Epidermal melanocyte (primary cell): ENCODE measurements at regions not wholly inside any gene's neighbourhood (a gene's known extent, or its start where the extent isn't known, plus 50 kb on each side); places are given as distances from the start of the nearest gene placed in this dataset.

ENCODE experiments used
- DNase-seq: peaks from one replicate; pipeline ENCODE4 v3.0.0; 2011; ENCODE audit warnings: low spot score; ENCODE audit not compliant: insufficient read length

DNA sequence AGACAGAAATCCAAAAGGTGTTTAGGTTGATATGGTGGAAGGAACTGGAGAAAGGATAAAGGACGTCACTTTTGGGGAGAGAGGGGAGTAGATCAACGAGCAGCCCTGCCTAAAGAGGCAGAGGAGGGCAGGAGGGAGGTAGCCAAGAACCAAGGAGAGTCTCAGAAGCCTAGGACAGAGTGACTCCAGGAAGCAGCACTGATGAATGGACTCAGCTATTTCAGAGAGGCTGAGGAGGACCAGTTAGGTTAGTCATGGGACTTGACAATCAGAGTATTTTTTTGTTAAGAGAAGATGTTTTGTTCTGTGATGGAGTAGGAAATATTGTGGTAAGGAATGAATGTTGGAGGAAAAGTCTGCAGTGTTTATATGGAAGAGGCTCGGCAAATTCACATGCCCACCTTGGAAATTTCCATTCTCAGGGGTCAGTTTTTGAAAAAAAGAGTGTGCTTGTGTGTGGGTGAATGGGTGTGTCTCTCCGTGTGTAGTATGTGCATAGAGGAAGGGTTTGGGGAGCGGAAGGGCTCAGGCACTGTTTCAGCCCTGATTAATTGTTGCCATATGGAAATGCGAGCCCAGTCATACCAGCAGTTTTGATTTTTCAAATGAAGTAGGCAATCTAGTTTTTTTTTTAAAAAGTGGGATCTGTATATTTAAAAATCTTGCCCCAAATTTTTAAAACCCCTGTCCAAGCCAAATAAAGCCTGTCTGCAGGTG, 303.6 kb downstream of the SAMD5 start:
- DNase-seq, result no peak

GRCh38 chr6:147817042-147817689, 308.7 kb downstream of the SAMD5 start:
- no peak for DNase-seq

GRCh38 chr6:147820520-147820919, 312.0 kb downstream of the SAMD5 start:
- DNase-seq, result no peak

DNA sequence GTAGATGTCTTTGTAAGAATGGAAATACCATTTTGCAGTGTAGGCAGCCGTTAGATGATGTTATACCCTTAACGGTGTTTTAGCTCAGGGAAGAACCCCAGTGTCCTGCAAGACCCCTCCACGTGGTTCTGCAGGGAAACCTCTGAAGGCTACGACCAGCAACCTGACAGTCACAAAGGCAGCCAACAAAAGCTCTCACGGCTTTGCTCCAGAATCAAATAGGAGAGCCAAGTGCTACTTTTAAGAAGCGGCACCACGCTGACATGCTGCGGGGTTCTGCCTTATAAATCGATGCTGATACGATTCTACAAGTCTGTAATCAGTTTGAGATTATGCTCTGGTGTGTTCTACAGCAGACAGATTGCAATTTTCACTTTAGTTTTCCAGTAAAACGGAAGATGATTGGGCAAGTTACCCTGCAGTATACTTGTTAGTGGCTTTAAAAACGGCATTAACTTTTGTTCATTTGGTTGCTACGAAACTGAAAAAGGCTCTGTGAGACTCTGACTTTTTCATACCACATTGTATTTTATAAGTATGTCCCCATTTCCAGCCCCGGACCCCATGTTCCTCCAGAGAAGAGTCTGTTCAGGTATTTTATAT, 312.9 kb downstream of the SAMD5 start:
- no peak for DNase-seq

DNA sequence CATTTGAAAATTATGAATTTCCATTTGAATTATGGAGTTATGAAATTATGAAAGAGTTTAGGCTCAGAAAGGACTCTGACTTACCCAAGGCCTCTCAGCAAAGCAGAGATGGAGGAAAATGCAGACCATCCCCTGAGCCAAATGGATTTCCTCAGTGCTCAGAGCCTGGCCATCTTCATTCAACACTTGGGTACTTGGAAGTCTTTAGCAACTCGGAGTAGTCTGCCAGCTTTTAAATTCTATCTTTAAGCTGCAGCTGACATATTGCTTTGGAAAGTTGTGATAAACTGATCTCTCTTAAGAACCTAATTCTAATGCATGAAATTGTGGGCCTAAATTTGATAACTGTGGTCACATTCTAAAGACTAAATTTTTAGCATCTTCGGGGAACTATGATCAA, 315.4 kb downstream of the SAMD5 start:
- DNase-seq, result no peak

GRCh38 chr6:147825848-147826247, 317.4 kb downstream of the SAMD5 start:
- no peak for DNase-seq

GRCh38 chr6:147826698-147827097, 318.2 kb downstream of the SAMD5 start:
- DNase-seq, result no peak

- no peak for DNase-seq
Measured at GRCh38 chr6:147829418-147829817, 320.9 kb downstream of the SAMD5 start.

- DNase-seq, result no peak
Measured at GRCh38 chr6:147829835-147830234, 321.3 kb downstream of the SAMD5 start.

DNA sequence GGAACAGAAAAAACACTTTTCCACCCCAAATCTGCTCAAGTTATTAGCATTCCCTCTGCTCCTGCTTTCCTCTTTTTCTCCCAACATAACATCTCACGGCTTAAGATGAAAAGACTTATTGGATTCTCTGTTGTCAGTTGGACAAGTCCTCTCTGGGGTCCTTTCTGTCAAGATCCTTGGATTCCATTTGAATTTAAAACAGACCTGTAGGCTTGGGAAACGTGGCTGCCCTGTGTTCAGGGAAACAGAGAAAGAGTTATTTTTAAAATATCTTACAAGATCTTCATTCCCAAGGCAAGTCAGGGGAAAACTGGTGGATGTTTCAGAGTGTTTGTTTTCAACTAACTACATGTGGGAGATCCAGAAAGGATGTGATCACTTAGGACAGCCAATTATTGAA, 322.9 kb downstream of the SAMD5 start:
- DNase-seq, result no peak

- no peak for DNase-seq
Measured at GRCh38 chr6:147833607-147834006, 325.1 kb downstream of the SAMD5 start.

- DNase-seq, result no peak
Measured at GRCh38 chr6:147834084-147834776, 325.7 kb downstream of the SAMD5 start.

GRCh38 chr6:147837540-147837939, 329.1 kb downstream of the SAMD5 start:
- DNase-seq, result no peak

DNA sequence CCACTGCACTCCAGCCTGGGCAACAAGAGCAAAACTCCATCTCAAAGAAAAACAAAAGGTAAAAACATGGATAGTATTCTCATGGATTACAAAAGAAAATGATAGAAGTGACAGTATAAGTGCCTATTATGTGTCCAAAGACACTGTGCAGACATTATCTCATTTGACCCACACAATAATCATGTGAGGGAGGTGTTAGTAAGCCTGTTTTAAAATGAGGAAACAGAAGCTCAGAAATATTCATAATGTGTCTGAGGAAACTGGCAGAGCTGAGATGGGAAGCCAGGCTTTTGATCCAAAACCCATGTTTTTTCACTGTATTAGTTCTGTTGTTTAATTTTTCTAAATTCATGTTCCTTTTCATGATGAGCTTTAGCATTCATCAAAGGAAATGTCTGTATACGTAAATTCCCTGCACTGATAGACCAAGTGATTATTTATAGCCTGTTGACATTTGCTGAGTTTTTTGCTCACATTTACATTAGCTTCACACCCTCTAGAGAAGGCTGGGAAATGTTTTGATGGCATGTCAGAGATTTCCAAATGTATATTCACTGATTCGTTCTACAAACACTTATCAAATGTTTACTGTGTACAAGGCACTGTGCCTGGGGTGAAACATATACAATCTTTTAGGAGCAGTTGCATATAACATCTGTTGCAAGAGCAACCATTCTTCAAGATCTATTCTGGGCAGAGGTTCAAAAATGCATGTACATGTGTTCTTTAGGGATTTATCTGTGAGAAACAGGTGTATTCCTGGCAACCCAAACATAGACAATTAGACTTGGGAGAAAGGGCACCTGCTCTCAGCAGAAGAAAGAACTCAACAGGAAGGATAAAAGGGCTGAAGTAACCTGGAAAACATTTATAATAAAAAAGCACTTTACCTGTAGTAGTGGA, 331.5 kb downstream of the SAMD5 start:
- no peak for DNase-seq

- no peak for DNase-seq
Measured at GRCh38 chr6:147841547-147842148, 333.2 kb downstream of the SAMD5 start.

DNA sequence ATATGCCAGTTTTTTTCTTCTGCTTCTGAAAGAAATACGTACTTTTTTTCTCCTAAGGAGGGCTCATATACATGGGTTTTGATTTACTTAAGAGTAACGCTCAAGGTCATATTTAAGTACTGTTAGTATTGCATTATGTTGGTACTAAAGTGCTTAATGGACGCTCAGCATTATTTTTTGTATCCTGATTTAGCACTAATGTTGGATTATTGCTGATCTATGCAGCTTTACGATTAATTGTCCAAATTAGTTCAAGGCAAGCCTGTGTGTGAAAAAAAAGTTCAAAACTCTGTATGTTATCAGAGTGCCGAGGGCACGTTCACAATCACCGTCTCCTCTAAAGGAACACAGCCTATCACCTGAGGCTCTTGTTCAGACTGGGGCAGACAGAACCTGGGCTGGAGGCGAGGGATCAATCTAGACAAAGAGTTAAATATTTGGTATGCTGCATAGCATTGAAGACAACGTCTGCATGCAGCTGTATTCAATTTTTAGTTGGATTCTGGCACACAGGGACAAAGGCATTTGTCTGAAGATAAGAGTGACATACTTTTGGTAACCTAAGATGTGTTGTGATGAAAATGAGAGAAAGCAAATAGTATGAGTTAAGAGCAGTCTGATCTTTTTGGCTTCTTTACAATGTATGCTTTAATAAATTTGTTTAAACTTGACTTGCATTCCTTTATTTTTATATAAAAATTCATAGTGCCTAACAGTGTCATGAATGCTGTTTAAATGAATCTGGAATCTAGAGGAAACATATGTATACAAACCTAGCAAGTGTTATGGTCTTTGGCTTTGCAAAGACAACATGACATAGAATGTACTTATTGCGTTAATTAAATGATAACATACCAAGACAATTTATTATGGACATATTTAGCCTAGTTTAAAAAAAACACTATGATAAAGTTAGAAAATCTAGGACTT, 341.2 kb downstream of the SAMD5 start:
- DNase-seq, result no peak

- DNase-seq, result no peak
Measured at GRCh38 chr6:147852772-147853171, 344.3 kb downstream of the SAMD5 start.

DNA sequence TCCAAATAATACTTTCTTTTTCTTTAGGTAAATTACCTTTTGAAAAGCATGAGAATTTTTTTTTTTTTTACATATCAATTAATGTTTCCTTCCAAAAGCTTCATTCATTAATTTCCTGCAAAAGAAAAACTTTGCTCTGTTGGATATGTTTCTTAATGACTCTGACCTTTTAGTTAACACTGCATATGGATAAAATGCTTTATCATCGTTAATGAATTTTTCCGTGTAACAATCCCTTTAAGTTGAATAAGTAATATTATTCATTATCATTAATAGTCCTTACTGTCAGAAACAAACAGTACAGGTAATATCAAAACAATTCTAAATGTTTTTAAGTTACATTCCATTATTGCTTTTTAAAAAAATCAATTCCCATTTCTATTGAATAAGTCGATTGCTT, 345.1 kb downstream of the SAMD5 start:
- no peak for DNase-seq

DNA sequence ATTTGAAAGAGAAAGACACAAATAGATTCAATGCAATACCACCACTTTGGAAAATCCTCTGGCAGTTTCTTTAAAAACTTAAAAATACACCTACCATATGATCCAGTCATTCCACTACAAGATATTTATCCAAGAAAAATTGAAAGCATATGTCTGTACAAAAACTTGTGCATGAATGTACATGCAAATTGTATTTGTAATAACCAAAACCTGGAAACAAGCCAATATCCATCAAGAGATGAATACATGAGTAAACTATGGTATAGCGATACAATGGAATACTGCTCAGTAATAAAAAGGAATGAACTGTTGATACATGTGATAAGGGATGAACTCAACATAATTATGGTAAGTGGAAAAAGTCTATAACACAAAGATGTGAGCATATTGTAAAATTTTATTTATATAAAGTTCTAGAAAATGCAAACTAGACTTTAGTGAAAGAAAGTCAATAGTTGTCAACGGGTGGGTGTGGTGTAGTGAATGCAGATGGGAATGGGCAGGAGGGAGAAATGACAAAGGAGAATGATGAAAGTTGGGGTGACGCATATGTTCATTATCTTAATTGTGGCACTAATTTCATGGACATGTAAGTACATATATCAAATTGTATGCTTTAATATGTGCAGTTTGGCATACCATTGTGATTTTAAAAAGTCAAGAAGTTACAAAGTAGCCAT, 347.5 kb downstream of the SAMD5 start:
- DNase-seq, result no peak
